GOT3 (cell line): ENCODE measurements at regions not wholly inside any gene's neighbourhood (a gene's known extent, or its start where the extent isn't known, plus 50 kb on each side); places are given as distances from the start of the nearest gene placed in this dataset.

Source experiments
- DNase-seq: peaks from one replicate; lab custom pipeline; 2025; ENCODE audit warnings: mixed read lengths; lab: John Stamatoyannopoulos, UW

DNA sequence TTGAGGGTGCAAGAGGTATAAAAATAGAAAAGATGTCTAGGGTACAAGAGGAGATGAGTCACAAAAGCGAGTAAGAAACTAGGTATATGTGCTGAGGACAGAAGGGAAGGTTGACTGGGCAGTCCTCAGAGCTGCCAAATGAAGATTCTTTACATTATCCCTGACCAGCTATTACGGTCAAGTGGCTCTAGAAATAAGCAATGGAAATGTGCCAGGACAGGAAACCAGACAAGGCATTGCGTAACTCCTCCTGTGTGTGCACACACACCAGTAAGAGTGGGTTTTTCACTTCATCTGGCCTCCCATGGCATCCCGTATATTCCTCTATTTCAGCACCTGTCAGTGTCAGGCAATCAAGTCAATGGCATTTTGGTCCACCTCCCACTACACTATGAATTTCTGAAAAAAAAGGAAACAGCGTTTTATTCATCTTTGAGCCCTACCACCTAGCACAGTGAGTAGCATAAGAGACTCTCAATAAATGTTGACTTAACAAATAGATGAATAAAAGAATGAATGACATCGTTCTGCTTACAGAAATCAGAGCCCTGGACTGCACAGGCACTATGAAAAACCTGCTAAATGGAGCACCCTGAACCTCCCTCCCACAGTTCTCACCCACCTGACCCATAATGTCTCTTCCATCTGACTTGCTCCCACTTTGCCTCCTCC, 62.6 kb upstream of the KLF3 start:
- DNase-seq: no peak

DNA sequence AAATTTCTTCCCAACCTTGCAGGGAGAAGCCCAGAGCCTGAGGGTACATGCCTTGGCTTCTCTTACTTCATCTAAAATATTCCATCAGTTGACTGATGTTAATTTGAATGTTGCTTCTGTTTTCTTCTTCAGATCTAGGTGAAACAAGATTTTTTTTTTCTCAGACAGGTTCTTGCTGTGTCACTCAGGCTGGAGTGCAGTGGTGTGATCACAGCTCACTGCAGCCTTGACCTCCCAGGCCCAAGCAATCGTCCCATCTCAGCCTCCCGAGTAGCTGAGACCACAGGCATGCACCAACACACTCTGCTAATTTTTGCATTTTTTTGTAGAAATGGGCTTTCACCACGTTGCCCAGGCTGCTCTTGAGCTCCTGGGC, 62.1 kb upstream of the KLF3 start:
- DNase-seq: no peak

DNA sequence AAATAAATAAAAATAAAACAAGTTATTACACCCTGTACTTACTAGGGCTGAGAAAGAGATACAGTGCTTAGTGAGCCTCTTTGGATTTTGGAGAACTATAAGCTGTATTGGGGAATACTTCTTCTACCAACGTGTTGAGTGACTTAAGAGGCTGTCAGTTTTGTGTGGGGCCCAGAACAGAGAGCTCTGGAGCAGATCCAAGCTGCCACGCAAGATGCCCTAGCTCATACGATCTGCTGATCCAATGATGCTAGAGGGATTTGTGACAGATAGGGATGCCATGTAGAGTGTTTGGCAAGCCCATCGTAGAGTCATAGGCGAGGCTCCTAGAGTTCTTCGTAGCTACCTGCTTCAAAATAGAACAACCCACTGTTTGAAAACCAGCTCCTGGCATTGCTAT, 60.3 kb upstream of the KLF3 start:
- DNase-seq: no peak

DNA sequence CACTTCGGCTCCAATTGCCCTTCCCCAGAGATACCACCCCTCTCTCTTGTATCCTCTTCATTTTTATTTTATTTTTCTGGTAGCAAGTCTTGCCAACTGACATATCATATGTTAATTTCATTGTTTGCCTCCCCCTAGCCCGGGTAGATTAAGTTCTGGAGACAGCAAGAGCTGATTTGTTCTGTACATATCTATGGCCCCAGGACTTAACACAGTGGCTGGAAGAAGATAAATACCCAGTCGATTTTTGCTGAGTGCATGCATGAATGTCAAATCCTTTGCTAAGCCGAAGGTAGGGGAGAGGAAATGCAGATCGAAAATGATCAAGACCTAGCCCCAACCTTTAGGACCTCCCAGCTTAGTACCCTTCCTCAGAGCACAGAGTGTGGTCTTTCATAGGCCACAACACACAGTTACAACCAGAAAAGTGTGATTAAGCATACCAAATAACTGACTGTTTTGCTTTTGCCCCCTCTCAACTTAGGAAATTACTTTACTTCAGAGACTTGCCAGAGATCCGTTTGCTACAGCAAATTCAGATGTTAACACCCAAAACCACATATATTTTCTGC, 58.7 kb upstream of the KLF3 start:
- DNase-seq: no peak

DNA sequence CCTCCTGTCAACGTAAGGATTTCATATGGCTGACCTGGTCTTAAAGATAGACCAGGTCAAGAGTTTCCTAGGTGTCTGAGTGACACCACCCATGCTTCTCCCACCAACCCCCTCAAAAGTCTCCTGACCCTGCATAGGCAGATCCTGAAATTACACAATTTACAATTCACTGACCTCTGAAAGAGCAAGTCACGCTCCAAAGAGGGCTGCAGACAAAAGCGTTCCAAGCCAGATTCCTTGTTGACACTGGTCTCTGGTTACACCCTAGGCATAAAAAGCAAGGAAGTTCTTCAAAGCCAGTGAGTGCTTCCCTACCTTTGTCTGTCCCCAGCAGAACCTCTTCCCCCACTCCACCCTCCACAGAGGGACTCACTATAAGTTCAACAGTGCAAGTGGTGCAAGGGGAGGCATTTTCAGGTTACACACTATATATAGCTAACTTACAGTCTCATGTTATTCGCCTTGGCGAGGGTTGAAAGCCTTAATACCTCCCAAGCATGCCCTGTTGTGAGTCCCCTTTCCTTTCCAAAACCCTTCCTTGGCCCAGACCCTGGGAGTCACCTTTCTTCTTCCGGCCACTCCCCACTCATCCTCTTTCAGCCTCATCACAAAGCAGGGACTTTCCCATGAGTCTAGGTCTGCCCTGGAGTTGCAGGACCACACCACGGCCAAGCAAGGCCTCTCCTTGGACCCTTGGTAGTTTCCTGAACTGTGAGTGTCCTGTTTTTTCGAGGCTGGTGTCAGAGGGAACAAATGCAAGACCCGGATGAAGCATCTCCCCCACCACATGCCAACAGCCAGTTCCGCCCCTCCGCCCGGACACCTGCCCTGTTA, 58.0 kb upstream of the KLF3 start:
- DNase-seq: no peak

DNA sequence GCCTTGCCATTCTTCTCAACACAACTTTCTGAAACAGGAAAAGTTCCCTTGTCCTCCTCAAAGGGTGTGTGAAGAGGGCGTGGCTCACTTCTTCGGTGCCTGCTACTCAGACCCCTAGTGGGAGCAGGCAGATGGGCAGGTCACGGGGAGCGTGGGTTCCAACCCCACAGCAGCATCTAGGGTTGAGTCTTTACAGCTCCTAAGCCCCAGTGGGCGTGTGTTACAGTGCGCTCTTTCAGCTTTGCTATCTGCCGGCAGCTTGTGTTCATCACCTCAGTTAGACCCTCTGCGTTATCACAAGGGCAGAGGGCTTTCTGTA, 57.5 kb upstream of the KLF3 start:
- DNase-seq: no peak

DNA sequence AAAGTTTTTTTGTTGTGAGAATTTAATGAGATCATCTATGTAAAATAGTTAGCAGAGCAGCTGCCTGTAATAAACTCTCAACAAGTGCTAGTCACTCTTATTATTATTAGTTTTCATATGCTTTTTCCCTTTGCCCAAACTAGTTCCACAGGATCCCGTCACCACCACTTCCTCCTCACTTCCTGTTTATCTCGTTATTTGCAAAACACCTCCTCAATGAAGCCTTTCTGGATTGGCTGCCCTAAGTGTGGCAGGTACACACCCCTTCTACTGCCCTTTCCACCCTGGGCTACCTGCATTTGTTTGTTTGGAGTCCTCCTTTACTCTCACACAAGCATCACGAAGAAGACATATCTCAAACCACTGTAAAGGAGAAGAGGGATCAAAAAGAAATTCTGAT, 54.4 kb upstream of the KLF3 start:
- DNase-seq: no peak

DNA sequence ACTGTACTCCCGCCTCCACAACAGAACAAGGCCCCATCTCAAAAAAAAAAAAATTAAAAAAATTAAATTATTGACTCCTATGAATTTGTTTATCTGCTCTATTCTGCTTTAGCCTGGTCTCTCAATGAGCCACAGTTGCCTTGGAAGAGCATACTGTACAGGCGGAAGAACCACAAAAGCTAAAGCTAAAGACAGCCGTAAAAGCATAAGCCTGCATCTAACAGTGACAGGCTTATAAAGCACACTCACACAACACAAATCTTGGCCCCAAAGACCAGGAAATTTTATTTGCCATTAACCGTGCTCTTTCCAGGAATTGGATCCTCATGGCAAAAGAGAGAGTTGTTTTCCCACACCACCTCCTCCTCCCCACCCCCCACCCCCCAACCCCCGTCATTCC, 53.5 kb upstream of the KLF3 start:
- DNase-seq: no peak

DNA sequence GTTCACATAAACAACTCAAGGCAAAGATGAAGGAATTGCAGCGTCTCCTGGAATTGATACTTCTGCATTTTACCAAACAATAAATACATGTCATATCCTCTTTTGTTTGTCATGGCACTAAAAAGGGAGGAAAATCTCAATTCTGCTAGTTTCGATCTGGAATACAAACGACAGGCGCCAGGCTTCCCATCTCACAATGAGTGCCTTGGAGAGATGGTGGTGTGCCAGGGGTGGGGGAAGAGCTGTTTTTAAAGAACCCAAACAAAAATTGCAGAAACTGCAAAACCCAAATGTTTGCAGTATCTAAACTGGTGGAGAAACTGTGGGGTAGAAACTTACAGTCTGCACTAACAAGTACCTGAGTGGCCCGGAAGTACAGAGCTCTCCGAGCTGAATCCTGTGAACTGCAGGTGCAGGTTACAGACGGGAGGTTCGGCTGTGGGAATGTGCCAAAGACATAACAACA, 53.0 kb upstream of the KLF3 start:
- no peak for DNase-seq

DNA sequence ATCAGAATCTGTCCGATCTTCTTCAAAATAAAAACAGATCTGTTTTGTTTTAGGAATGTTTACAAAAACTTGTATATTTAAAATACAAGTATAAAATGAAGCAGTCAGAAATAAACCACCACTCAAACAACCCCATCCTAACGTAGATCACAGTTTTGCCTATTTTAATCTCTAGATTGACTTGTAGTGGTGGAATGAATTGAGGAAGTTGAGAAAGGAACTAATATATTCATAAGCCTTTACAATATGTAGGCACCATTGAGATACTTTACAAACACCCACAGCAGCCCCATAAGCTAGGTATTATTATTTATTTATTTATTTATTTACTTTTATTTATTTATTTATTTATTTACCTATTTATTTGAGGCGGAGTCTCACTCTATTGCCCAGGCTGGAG, 52.3 kb upstream of the KLF3 start:
- DNase-seq: no peak

DNA sequence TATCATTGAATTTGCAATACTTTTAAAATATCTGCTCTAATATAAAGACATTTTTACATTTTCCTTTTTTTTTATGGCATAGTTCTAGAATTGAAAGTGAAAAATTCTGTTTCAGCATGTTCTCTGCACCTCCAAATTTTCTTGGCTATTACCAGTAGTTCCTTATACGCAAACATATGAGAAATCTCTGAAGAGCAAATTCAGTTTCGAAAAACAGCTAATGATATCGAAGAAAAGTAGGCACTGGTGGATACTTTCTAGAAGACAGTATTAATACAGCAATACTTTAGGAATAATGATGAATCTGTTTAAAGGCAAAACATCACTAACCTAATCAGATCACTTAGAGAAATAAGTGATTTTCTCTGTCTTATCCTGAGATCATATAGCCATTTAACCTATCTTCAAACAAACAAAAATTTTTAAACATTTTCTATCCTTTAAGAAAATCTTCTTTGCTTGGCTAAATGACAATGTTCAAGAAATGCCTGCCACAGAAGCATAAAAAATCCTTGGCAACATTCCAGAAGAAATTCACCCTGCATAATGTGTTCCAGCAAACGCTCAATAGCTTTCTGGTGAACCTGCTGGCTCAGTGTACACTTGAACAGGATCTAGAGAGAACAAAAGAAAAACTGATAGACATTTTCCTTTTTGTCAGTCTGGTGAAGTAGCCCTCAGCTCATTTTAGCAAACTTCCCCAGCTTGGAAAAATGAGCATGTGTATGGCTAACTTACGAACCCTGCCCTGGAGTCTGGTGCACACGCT, 51.2 kb upstream of the KLF3 start:
- DNase-seq: no peak
